Tibial nerve (tissue), 4 donors: ENCODE measurements at regions not wholly inside any gene's neighbourhood (a gene's known extent, or its start where the extent isn't known, plus 50 kb on each side); places are given as distances from the start of the nearest gene placed in this dataset.

Experiments
- DNase-seq, 2 donors: peaks; one replicate each; pipeline ENCODE4 v3.0.0-alpha.2; 2019; ENCODE audit warnings: low spot score in 2 of 2
- H3K27ac ChIP-seq, 4 donors: fragments of 200-600 bp; sonication (generic) in 3 of 4; one replicate each; pipeline ENCODE4 v1.5.1; 2017 to 2019; ENCODE audit warnings: mild to moderate bottlenecking in 1 of 4
- H3K27me3 ChIP-seq, 2 donors: fragments of 200-600 bp; sonication (generic) in 1 of 2; one replicate each; pipeline versions ENCODE4 v1.5.1 to v1.6.0; 2017 to 2019
- H3K36me3 ChIP-seq, 3 donors: fragments of 200-600 bp; sonication (generic); one replicate each; pipeline ENCODE4 v1.5.1; 2018 to 2019
- H3K4me1 ChIP-seq, 4 donors: fragments of 200-600 bp; sonication (generic) in 3 of 4; one replicate each; pipeline ENCODE4 v1.5.1; 2017 to 2019
- H3K4me3 ChIP-seq, 4 donors: fragments of 200-600 bp; sonication (generic) in 3 of 4; one replicate each; pipeline ENCODE4 v1.5.1; 2017 to 2019; ENCODE audit warnings: mild to moderate bottlenecking in 1 of 4, moderate library complexity in 1 of 4
- H3K9me3 ChIP-seq, 4 donors: fragments of 200-600 bp; sonication (generic) in 3 of 4; one replicate each; pipeline ENCODE4 v1.5.1; 2017 to 2019
- CTCF ChIP-seq, 5 experiments: fragments of 200-600 bp in 3 of 5; fragments of 450-650 bp in 2 of 5; sonication (generic) in 3 of 5; IDR thresholded peaks; one replicate each; pipeline ENCODE4 v1.5.1; 2016 to 2019; ENCODE audit warnings: antibody characterized with exemption in 5 of 5, mild to moderate bottlenecking in 3 of 5, moderate library complexity in 2 of 5
- EP300 ChIP-seq, 2 donors: sonication (generic); formaldehyde crosslinking; IDR thresholded peaks; one replicate each; pipeline ENCODE4 v1.6.1; 2017; ENCODE audit warnings: antibody characterized with exemption in 2 of 2, mild to moderate bottlenecking in 1 of 2
- POLR2A ChIP-seq, 2 donors: fragments of 450-650 bp; IDR thresholded peaks; one replicate each; pipeline ENCODE4 v1.6.1; 2017; ENCODE audit warnings: antibody characterized with exemption in 2 of 2, mild to moderate bottlenecking in 2 of 2, moderate library complexity in 2 of 2
- WGBS, 2 donors: methylation state at CpG; one replicate each; pipeline ENCODE4 v1.1.5; 2018; 5-methylcytosine and 5-hydroxymethylcytosine counted together

DNA sequence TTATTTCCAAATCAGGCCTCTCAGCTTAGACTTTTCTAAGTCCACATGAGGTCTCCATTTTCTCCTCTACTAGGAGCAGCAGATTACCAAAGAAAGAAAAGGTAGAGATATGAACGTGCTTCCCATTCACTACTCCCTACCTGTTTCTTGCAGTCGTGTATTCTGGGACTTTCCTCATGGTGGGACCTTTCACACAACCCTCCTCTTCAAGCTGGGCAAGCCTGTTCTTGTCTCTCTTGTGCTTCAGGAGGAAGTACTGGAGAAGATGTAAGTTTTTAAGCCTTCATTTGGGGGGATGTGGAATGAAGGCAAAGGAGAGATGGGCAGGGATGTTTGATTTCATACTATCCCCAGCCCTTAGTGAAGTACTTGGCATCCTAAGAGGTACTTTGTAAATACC, 128.8 kb upstream of the SESN3 start:
- DNase-seq, result no peak
- Histone ChIP-seq H3K27ac (no peak overlapping the region), H3K4me3 (no peak overlapping the region), H3K4me1 (peaks cover 0 to 6% (median 0%) of the 10 kb centered on the region in 4 donors), H3K9me3 (no peaks in the 10 kb centered on the region), H3K27me3 (no peaks in the 10 kb centered on the region), H3K36me3 (no peaks in the 10 kb centered on the region)
- 84 to 87% methylated on average over 2 of the region's 2 CpGs for WGBS, 2 donors
- TF ChIP-seq EP300 (IDR thresholded peaks at IDR 0.05) (no peak), POLR2A (IDR thresholded peaks at IDR 0.05) (no peak)

DNA sequence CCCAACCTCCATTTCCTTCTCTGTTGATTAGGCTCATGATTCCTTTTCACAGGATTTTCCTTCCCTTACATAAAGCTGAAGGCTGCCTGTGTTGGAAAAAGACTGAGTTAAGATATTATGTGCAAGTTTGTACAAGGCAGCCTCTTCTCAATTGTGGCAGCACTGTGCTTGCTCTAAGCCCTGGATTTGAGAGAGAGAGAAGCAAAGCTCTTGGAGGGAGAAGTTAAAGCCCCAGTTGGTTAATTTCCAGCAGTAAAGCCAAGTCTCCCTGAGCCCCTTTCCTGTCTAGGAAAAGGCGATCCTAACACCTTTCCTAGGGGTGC, 128.3 kb upstream of the SESN3 start:
- H3K27me3 ChIP-seq, result no peaks in the 10 kb centered on the region
- peaks cover 0 to 6% (median 0%) of the 10 kb centered on the region in 4 donors for H3K4me1 ChIP-seq
- 93 to 100% methylated on average over 1 of the region's 1 CpG for WGBS, 2 donors
- H3K27ac ChIP-seq, result no peak overlapping the region
- H3K4me3 ChIP-seq, result no peak overlapping the region
- H3K9me3 ChIP-seq, result no peaks in the 10 kb centered on the region
- DNase-seq, result no peak
- TF ChIP-seq EP300 (IDR thresholded peaks at IDR 0.05) (no peak), POLR2A (IDR thresholded peaks at IDR 0.05) (no peak), CTCF (IDR thresholded peaks at IDR 0.05) (no peak)
- H3K36me3 ChIP-seq, result no peaks in the 10 kb centered on the region

- no peaks in the 10 kb centered on the region for H3K36me3 ChIP-seq
- DNase-seq, result no peak
- H3K27me3 ChIP-seq, result no peaks in the 10 kb centered on the region
- H3K9me3 ChIP-seq, result no peaks in the 10 kb centered on the region
- TF ChIP-seq POLR2A (IDR thresholded peaks at IDR 0.05) (no peak), EP300 (IDR thresholded peaks at IDR 0.05) (peak in 1 of 2 donors; percentile 20)
- no peak overlapping the region for H3K4me3 ChIP-seq
- WGBS, 2 donors, result 55 to 61% methylated on average over 5 of the region's 5 CpGs
- no peak overlapping the region for H3K27ac ChIP-seq
- peaks cover 0 to 6% (median 0%) of the 10 kb centered on the region in 4 donors for H3K4me1 ChIP-seq
These were observed 127.7 kb upstream of the SESN3 start for GRCh38 chr11:95358511-95359340.

GRCh38 chr11:95354304-95354703, 123.3 kb upstream of the SESN3 start:
- DNase-seq, result no peak
- H3K27me3 ChIP-seq, result no peaks in the 10 kb centered on the region
- H3K9me3 ChIP-seq, result peaks cover 0 to 5% (median 0%) of the 10 kb centered on the region in 4 donors
- no peak overlapping the region for H3K27ac ChIP-seq
- no peak for TF ChIP-seq POLR2A (IDR thresholded peaks at IDR 0.05)
- no peak for TF ChIP-seq CTCF (IDR thresholded peaks at IDR 0.05)
- TF ChIP-seq EP300 (IDR thresholded peaks at IDR 0.05), result no peak
- H3K4me3 ChIP-seq, result no peak overlapping the region
- H3K36me3 ChIP-seq, result no peaks in the 10 kb centered on the region
- H3K4me1 ChIP-seq, result no peaks in the 10 kb centered on the region

DNA sequence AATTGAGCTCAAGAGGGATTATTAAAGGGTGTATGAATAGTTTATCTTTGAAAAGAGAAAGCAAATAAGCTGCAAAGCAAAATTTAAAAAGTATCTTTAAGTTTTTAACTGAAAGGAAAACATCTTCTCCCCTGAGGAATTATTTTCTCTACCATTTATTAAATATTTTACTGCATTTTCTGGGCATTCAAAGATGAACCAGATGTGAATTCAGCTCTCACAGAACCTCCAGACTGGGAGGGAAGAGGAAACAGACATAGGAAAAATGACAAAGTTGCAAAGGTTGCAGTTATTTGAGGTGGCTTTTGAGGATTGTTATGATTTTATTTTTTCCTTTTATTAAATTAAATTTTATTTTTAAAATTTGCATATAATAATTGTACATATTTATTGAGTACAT, 122.7 kb upstream of the SESN3 start:
- Histone ChIP-seq H3K9me3 (peaks cover 0 to 7% (median 0%) of the 10 kb centered on the region in 4 donors), H3K27ac (no peak overlapping the region), H3K27me3 (no peaks in the 10 kb centered on the region), H3K36me3 (no peaks in the 10 kb centered on the region), H3K4me3 (no peak overlapping the region), H3K4me1 (no peaks in the 10 kb centered on the region)
- TF ChIP-seq POLR2A (IDR thresholded peaks at IDR 0.05) (no peak), CTCF (IDR thresholded peaks at IDR 0.05) (no peak), EP300 (IDR thresholded peaks at IDR 0.05) (no peak)
- DNase-seq, result no peak

DNA sequence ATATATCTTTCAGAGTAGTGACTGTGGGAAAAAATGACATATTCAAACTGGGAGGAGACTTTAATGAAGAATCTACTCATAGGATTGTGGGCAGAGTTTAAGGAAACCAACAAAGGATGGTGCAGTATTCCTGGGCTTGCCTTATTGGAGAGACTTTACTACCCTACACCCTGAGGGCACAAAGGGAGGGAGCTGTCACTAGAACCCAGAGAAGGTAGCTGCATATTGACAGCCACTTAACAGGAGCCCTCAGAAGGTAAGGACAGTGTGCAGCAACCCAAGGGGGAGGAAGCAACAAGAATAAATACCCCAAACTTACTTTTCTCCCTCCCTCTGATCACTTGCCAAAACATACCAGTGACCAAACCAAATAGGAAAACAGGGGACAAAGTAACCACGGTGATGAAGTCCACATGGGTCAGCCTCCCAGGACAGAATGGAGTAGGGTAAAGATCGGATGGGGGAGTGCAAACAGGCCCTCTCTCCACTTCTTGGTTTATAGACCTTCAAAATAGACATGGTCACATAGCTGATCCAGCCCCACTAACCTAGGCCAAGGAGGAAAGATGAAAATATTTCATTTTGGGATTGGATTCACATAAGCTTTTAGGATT, 121.8 kb upstream of the SESN3 start:
- no peak overlapping the region for H3K27ac ChIP-seq
- no peak for DNase-seq
- WGBS, 2 donors, result 62 to 75% methylated on average over 2 of the region's 2 CpGs
- no peak overlapping the region for H3K4me3 ChIP-seq
- peaks cover 0 to under 1% (median 0%) of the 10 kb centered on the region in 4 donors for H3K4me1 ChIP-seq
- H3K27me3 ChIP-seq, result no peaks in the 10 kb centered on the region
- no peaks in the 10 kb centered on the region for H3K36me3 ChIP-seq
- TF ChIP-seq EP300 (IDR thresholded peaks at IDR 0.05) (no peak), POLR2A (IDR thresholded peaks at IDR 0.05) (no peak), CTCF (IDR thresholded peaks at IDR 0.05) (no peak)
- peaks cover 0 to 7% (median 0%) of the 10 kb centered on the region in 4 donors for H3K9me3 ChIP-seq
